ENCODE measurements at regions not wholly inside any gene's neighbourhood (a gene's known extent, or its start where the extent isn't known, plus 50 kb on each side); places are given as distances from the start of the nearest gene placed in this dataset.

GRCh38 chr3:81925385-81925784 lies 163.9 kb upstream of the GBE1 start (continued):
- TF ChIP-seq CTCF (conservative IDR thresholded peaks at IDR 0.05; ENCODE audit: low read depth in 2 of 2) (no peak), ZNF331 (CRISPR knock-in tag; IDR thresholded peaks at IDR 0.05; ENCODE audit: low read depth) (no peak), EZH2 (IDR thresholded peaks at IDR 0.05; ENCODE audit: low read depth, unreplicated experiment) (no peak)

- Mint-ChIP-seq H3K4me3 (no peak overlapping the region), H3K27ac (no peak overlapping the region)
- DNase-seq (ENCODE audit: low spot score), result no peak
Observed at GRCh38 chr3:81923038-81923437, 161.6 kb upstream of the GBE1 start.

More at GRCh38 chr3:81923038-81923437, 161.6 kb upstream of the GBE1 start:
- H3K27me3 Mint-ChIP-seq (ENCODE audit: insufficient read depth, low read depth, poor library complexity), result no peaks in the 10 kb centered on the region
- H3K4me2 ChIP-seq, result no peak overlapping the region
- H3K4me1 Mint-ChIP-seq, result peaks cover 7% of the 10 kb centered on the region; the same call in 2 of the 3 replicates
- no peaks in the 10 kb centered on the region for H3F3A ChIP-seq (replicated peaks; ENCODE audit: low read depth)
- no peak for TF ChIP-seq POLR2AphosphoS5 (IDR thresholded peaks at IDR 0.05; ENCODE audit: low read depth)
- no peak for TF ChIP-seq REST (IDR thresholded peaks at IDR 0.05; ENCODE audit: unreplicated experiment)
- TF ChIP-seq STAT1 (IDR thresholded peaks at IDR 0.05; ENCODE audit: unreplicated experiment), result no peak
- no peak overlapping the region for H2AFZ ChIP-seq
- H3K27me3 ChIP-seq (ENCODE audit: insufficient read depth), result no peaks in the 10 kb centered on the region
- no peaks in the 10 kb centered on the region for H3K9me3 Mint-ChIP-seq
- peaks cover 4% of the 10 kb centered on the region; the same call in 1 of the 2 replicates for H3K9me2 ChIP-seq (ENCODE audit: insufficient read depth)
- H4K20me1 ChIP-seq (replicated peaks; ENCODE audit: insufficient read depth), result no peaks in the 10 kb centered on the region
- no peak overlapping the region for H3K4me3 ChIP-seq
- no peaks in the 10 kb centered on the region for H3K79me2 ChIP-seq (replicated peaks; ENCODE audit: insufficient read depth)
- ATAC-seq, result no peak
- H3K4me1 ChIP-seq (ENCODE audit: insufficient read depth), result no peaks in the 10 kb centered on the region
- H3K27ac ChIP-seq (ENCODE audit: low read depth), result no peak overlapping the region
- H3K36me3 Mint-ChIP-seq (ENCODE audit: low read depth), result no peaks in the 10 kb centered on the region
- no peaks in the 10 kb centered on the region for H3K36me3 ChIP-seq (ENCODE audit: insufficient read depth)
